Activated CD4-positive, alpha-beta memory T cell treated with anti-CD3 and anti-CD28 coated beads, Interleukin-2, amount 10 ng/mL, durations not matched to agents 7 days and 5 days (primary cell): ENCODE measurements at regions not wholly inside any gene's neighbourhood (a gene's known extent, or its start where the extent isn't known, plus 50 kb on each side); places are given as distances from the start of the nearest gene placed in this dataset.

Source experiments
- CTCF ChIA-PET: fragments of 350-600 bp; sonication (Branson Sonifier 250); formaldehyde crosslinking; loops from one replicate; lab custom pipeline; 2021; ENCODE audit warnings: antibody characterized with exemption, inconsistent platforms; lab: Charles Lee
- POLR2A ChIA-PET: fragments of 350-600 bp; sonication (Branson Sonifier 250); formaldehyde crosslinking; loops from one replicate; lab custom pipeline; 2021; ENCODE audit warnings: antibody characterized with exemption; lab: Charles Lee
- DNase-seq: peaks from one replicate; pipeline ENCODE4 v3.0.0-alpha.2; 2020
- H3K27ac Mint-ChIP-seq: one replicate; pipeline ENCODE4 v1.8.0; 2021; ENCODE audit warnings: mild to moderate bottlenecking, mixed read lengths
- H3K27me3 Mint-ChIP-seq: one replicate; pipeline ENCODE4 v1.8.0; 2021; ENCODE audit warnings: mixed read lengths
- H3K36me3 Mint-ChIP-seq: one replicate; pipeline ENCODE4 v1.8.0; 2021; ENCODE audit warnings: low read depth, mixed read lengths
- H3K4me1 Mint-ChIP-seq: one replicate; pipeline ENCODE4 v1.8.0; 2021; ENCODE audit warnings: mixed read lengths
- H3K4me3 Mint-ChIP-seq: one replicate; pipeline ENCODE4 v1.8.0; 2021; ENCODE audit warnings: mild to moderate bottlenecking, mixed read lengths
- H3K9me3 Mint-ChIP-seq: one replicate; pipeline ENCODE4 v1.8.0; 2021; ENCODE audit warnings: mixed read lengths

DNA sequence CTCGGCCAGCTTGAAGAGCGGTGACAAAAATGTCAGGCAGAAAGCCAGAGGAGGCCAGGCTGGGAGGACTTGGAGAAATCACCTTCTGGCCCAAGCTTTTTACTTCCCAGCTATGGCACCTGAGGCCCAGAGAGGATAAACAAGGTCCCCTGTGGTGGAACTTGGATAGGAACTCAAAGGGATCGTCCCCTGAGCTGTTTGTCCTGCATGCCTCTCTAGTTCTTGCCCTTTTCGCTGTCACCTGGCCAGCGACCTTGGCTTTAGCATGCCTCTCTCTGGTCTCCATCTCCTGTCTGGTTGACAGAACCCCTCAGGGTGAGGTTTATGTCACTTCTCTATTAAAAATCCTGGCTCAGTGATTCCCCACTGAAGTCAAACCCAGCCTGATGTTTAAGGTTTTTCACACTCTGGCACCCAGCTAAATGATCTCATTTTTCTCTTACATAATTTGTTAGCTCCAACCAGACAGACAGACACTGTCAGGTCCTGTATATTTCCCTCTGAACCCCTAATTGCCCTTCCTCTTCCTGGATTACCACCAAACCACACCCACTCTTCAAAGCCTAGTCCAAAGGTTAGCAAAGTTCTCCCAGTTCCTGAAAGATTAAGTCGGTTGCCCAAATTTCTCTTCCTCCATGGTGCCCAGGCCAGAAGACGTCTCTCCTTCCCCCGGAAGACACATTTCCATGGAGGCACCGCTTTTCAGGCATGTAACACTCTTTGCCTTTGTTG lies 169.1 kb downstream of the FAM43A start:
- Mint-ChIP-seq H3K27ac (no peak overlapping the region), H3K36me3 (no peaks in the 10 kb centered on the region), H3K27me3 (peaks cover 2% of the 10 kb centered on the region), H3K4me1 (no peaks in the 10 kb centered on the region), H3K4me3 (no peak overlapping the region), H3K9me3 (no peaks in the 10 kb centered on the region)
- ChIA-PET POLR2A (interaction anchor here (1.0 kb wide), 1 partner anchor 13 kb away, joined by 3 read pairs; no protein-coding TSS in a partner anchor), CTCF (no interaction called here)
- DNase-seq: no peak

DNA sequence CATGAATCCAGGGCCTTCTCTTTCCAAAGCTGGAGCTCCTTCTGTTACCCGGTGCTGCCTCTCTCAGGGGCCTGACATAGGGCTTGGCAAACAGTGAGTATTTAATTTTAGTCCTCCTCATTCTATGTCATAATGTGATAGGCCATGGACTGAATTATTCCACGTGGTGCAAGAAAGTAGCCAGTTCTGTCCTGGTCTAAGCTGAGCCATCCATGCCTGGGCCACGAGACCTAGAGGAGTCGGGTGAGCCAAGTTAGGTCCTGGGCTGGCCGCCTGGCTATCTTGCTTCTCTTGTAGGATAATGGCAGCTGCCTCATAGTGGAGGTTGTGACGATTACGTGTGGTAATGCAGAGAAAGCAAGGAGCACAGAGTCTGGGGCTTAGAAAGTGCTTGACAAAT lies 170.6 kb downstream of the FAM43A start:
- no peaks in the 10 kb centered on the region for H3K4me1 Mint-ChIP-seq
- H3K9me3 Mint-ChIP-seq: no peaks in the 10 kb centered on the region
- H3K27me3 Mint-ChIP-seq: peaks cover 2% of the 10 kb centered on the region
- no peak overlapping the region for H3K4me3 Mint-ChIP-seq
- no peaks in the 10 kb centered on the region for H3K36me3 Mint-ChIP-seq
- H3K27ac Mint-ChIP-seq: no peak overlapping the region
- ChIA-PET CTCF (no interaction called here), POLR2A (no interaction called here)
- no peak for DNase-seq

DNA sequence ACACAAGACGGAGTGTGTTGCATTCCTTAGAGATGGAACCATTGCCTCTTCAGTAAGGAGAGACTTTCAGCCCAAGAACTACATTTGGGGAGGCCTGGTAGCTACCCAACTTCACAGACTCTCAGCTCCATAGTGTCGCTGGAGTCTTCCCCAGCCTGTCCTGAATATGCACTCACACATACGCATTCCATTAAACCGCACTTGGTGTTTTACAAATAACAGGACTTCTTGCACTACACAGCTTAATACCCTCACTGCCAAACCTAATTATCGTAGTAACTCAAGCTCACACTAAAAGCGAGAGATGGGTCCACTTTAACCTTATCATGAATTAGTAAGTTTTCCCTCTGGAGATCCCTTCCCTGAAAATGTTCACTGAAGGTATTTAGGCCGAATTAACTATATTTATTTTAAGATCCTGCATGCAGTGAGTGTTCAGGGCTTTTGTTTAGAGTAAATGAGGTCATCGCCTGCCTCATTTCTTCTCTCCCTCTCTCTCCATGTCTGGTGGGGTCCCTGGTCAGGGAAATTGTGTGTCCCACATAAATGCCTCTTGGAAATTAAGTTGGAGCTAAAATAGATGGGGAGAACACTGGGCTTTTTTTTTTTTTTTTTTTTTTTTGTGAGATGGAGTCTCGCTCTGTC lies 171.9 kb downstream of the FAM43A start:
- peaks cover 2% of the 10 kb centered on the region for H3K27me3 Mint-ChIP-seq
- no peaks in the 10 kb centered on the region for H3K36me3 Mint-ChIP-seq
- no peak for DNase-seq
- no peak overlapping the region for H3K4me3 Mint-ChIP-seq
- no peaks in the 10 kb centered on the region for H3K4me1 Mint-ChIP-seq
- H3K9me3 Mint-ChIP-seq: no peaks in the 10 kb centered on the region
- ChIA-PET CTCF (no interaction called here), POLR2A (no interaction called here)
- no peak overlapping the region for H3K27ac Mint-ChIP-seq

DNA sequence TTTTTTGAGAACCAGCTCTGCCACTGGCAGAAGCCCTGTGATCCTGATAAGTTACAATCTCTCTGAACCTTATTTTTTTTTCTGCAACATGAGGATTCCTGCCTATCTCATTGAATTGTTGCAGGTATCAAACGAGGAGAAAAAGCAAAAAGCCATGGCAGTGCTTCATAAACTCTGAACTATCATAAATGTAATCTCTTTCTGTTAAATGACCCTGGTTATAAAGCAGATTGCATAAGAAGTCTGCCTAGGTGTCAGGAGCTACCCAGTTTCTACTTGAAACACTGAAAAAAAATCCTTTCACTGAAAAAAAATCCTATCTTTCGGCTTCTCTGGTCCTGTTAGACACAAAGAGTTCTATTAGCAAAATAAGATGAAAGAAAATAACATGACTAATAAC lies 172.7 kb downstream of the FAM43A start:
- no peaks in the 10 kb centered on the region for H3K36me3 Mint-ChIP-seq
- no peak overlapping the region for H3K27ac Mint-ChIP-seq
- POLR2A ChIA-PET: no interaction called here
- H3K4me3 Mint-ChIP-seq: no peak overlapping the region
- H3K4me1 Mint-ChIP-seq: no peaks in the 10 kb centered on the region
- CTCF ChIA-PET: no interaction called here
- peaks cover 9% of the 10 kb centered on the region for H3K27me3 Mint-ChIP-seq
- no peaks in the 10 kb centered on the region for H3K9me3 Mint-ChIP-seq
- no peak for DNase-seq

DNA sequence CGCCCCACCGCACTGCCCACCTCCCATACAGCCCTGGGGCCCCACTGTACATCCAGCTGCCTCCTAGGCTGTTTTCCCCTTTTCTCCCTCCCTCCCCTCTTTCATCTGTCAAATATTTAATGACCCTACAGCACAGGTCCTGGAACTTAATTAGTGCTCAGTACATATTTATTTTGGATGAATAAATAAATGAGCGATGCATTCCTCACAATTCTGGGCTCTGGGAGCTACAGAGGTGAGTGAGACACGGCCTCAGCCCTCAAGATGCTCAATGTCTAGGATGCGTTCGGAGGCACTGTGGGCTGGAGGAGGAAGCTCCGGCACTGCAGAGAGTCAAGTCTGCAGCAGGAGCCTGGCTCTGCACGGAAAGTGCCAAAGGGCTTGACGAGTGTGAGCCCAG lies 175.0 kb downstream of the FAM43A start:
- no peak for DNase-seq
- Mint-ChIP-seq H3K27ac (no peak overlapping the region), H3K4me3 (no peak overlapping the region), H3K4me1 (no peaks in the 10 kb centered on the region), H3K36me3 (no peaks in the 10 kb centered on the region), H3K27me3 (peaks cover 16% of the 10 kb centered on the region), H3K9me3 (no peaks in the 10 kb centered on the region)
- POLR2A ChIA-PET: no interaction called here
- CTCF ChIA-PET: no interaction called here

DNA sequence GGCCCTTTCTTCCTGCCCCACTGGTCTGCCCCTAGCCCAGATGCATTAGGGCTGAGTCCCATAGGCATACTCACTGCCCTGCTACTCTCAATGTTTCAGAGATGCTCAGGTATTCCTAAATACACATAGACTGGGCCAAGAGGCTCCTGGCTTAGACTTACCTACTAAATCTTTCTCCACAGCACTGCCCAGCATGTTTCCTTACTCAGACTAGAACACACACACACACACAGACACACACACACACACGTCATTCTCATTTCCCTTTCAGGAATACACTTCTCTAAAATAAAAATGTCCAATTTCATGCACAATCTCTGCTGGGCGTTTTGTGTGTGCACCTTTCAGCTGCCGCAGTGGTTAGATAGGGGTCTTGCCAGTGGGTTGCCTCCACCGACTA lies 175.7 kb downstream of the FAM43A start:
- H3K36me3 Mint-ChIP-seq: no peaks in the 10 kb centered on the region
- H3K9me3 Mint-ChIP-seq: no peaks in the 10 kb centered on the region
- peaks cover 18% of the 10 kb centered on the region for H3K27me3 Mint-ChIP-seq
- no peak for DNase-seq
- POLR2A ChIA-PET: no interaction called here
- H3K4me1 Mint-ChIP-seq: no peaks in the 10 kb centered on the region
- no peak overlapping the region for H3K4me3 Mint-ChIP-seq
- CTCF ChIA-PET: no interaction called here
- no peak overlapping the region for H3K27ac Mint-ChIP-seq

DNA sequence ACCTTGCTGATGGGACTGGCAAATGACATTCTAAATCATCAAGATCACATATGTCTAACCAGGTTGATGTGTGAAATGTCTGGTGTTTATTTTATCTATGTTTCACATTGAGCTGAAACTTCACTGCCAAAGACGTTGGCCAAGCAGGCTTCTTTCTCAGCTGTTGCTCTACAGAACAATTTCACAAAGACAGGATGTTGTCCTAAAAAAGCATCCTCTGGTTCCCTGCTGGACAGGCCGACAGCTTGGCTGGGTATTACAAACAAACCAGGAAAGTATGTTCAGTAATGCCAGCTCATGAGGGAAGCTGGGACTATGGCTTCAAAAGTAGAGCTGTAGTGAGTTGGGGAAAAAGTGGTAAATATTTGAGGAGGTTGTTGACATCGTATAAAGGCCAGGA lies 179.4 kb downstream of the FAM43A start:
- H3K9me3 Mint-ChIP-seq: no peaks in the 10 kb centered on the region
- H3K4me1 Mint-ChIP-seq: no peaks in the 10 kb centered on the region
- CTCF ChIA-PET: no interaction called here
- no peaks in the 10 kb centered on the region for H3K36me3 Mint-ChIP-seq
- POLR2A ChIA-PET: no interaction called here
- no peak overlapping the region for H3K4me3 Mint-ChIP-seq
- H3K27ac Mint-ChIP-seq: no peak overlapping the region
- no peak for DNase-seq
- H3K27me3 Mint-ChIP-seq: peaks cover 33% of the 10 kb centered on the region

DNA sequence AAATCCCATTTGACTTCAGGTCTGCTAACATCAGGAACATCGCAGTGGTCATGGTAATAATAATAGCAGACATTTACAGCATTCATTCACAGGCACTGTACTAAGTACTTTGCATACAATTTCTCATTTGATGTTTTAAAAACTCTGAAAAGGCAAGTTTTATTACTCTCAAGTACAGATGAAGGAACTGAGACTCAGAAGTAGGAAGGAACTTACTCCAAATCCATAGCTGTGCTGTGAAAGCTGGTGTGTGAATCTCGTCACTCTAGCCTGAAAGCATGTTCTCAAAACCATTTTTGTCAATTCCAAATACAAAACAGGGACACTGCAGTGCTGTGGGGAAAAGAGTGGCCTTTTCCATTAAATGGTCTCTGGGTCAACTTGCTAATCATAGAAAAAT lies 179.9 kb downstream of the FAM43A start:
- Mint-ChIP-seq H3K4me3 (no peak overlapping the region), H3K27ac (no peak overlapping the region), H3K4me1 (no peaks in the 10 kb centered on the region), H3K36me3 (no peaks in the 10 kb centered on the region), H3K27me3 (peaks cover 33% of the 10 kb centered on the region), H3K9me3 (no peaks in the 10 kb centered on the region)
- ChIA-PET CTCF (no interaction called here), POLR2A (no interaction called here)
- DNase-seq: no peak

DNA sequence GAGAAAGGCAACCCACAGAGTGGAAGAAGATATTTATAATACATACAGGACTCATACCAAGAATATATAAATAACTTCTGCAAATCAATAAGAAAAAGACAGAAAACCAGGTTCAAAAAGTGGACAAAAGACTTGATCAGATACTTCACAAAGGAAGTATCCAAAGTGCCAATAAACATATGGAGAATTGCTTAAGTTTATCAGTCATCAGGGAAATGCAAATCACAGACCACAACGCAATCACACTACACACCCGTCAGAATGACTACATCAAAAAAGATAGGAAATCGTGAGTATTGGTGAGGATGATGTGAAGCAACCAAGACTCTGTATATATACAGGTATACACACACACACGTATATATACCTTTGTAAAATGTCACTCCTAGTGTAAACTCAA lies 180.6 kb downstream of the FAM43A start:
- H3K36me3 Mint-ChIP-seq: no peaks in the 10 kb centered on the region
- DNase-seq: no peak
- POLR2A ChIA-PET: no interaction called here
- no peak overlapping the region for H3K27ac Mint-ChIP-seq
- H3K4me1 Mint-ChIP-seq: no peaks in the 10 kb centered on the region
- H3K9me3 Mint-ChIP-seq: no peaks in the 10 kb centered on the region
- CTCF ChIA-PET: no interaction called here
- peaks cover 33% of the 10 kb centered on the region for H3K27me3 Mint-ChIP-seq
- no peak overlapping the region for H3K4me3 Mint-ChIP-seq

DNA sequence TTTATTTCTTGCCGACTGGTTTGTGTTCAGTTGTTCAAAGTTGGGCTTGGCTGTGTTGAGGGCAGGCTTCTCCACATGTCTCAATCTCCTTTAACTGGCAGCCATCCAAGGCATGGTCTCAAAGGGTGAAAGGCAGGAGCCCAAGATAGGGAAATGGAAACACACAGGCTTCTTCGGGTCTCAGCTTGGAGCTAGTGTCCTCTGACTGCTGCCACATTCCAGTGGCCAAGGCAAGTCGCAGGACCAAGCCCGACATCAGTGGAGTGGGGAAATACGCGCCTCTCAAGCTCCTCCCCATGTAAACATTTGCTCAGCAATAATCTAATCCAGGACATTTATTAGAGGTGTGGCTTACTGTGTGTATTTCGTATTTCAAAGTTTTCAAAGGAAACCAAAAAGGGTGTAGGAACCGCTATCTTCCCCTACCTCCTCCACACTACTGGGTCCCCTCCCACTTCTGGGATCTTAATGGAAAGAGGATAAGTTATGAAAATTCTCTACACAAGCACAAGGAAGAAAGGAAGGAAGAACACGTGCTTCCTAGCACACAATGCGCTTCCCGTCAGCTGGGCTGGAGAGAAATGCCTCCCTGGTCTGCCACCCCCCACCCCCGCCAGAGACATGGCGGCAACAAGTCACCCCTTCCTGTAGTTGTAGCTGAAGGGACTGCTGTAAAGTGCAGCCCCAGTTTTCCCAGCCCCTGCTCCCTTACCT lies 181.7 kb downstream of the FAM43A start:
- POLR2A ChIA-PET: interaction anchor here (0.6 kb wide), 1 partner anchor 13 kb away, joined by 3 read pairs; no protein-coding TSS in a partner anchor
- CTCF ChIA-PET: no interaction called here

DNA sequence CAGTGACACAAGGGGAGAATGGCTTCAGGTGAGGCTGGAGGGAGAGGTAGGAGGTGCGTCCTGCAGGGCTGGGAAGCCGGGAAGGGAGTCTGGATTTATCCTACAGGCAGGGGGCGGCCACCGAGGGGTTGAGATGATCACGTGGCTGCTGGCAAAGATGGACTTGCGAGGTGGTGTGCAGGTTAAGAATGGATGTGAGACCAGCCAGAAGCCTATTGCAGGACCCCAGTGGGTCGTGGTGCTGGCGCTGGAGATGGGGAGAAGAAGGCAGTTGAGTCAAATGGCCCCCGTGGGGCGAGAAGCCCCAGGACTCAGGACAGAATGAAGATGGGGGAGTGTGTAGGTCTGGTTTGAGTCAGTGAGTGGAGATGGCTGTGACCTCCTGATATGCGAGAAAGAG lies 183.1 kb downstream of the FAM43A start:
- no peaks in the 10 kb centered on the region for H3K9me3 Mint-ChIP-seq
- peaks cover 25% of the 10 kb centered on the region for H3K27me3 Mint-ChIP-seq
- ChIA-PET CTCF (no interaction called here), POLR2A (no interaction called here)
- DNase-seq: no peak
- no peak overlapping the region for H3K4me3 Mint-ChIP-seq
- no peak overlapping the region for H3K27ac Mint-ChIP-seq
- H3K4me1 Mint-ChIP-seq: no peaks in the 10 kb centered on the region
- H3K36me3 Mint-ChIP-seq: no peaks in the 10 kb centered on the region

More for the DNA sequence above, 181.7 kb downstream of the FAM43A start:
- Mint-ChIP-seq H3K36me3 (no peaks in the 10 kb centered on the region), H3K27me3 (peaks cover 33% of the 10 kb centered on the region), H3K27ac (no peak overlapping the region), H3K9me3 (no peaks in the 10 kb centered on the region), H3K4me3 (no peak overlapping the region), H3K4me1 (no peaks in the 10 kb centered on the region)
- no peak for DNase-seq

DNA sequence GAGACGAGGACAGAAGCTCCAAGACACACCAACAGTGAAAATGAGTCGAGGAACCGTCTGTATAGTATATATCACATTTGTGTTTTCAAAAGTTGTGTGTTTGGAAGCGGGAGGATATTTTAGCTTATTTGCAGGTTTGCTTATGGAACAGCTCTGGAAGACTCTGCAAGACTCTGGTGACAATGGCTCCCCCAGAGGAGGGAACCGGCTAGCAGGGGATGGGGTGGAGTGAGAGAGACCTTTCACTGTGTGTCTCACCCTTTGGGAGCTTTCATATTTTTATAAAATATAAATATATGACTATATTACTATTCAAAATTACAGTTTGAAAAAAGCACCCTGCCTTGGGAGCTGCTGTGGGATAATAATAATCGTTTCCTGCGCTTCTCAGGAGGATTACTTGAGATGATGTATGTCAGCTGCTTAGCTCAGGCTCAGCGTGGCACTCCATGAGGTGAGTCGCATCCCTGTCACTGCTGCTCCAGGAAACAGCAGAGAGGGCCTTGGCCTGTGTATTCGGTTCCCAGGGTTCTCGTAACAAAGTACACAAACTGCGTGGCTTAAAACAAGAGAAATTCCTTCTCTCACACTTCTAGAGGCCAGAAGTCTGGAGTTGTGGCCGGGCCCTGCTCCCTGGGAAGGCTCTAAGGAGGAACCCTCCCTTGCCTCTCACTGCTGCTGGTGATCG lies 183.9 kb downstream of the FAM43A start:
- no peak overlapping the region for H3K4me3 Mint-ChIP-seq
- H3K9me3 Mint-ChIP-seq: no peaks in the 10 kb centered on the region
- H3K27ac Mint-ChIP-seq: no peak overlapping the region
- peaks cover 25% of the 10 kb centered on the region for H3K27me3 Mint-ChIP-seq
- no peak for DNase-seq
- no peaks in the 10 kb centered on the region for H3K36me3 Mint-ChIP-seq
- POLR2A ChIA-PET: no interaction called here
- no peaks in the 10 kb centered on the region for H3K4me1 Mint-ChIP-seq
- CTCF ChIA-PET: no interaction called here
